WI38 (cell line): ENCODE measurements at regions not wholly inside any gene's neighbourhood (a gene's known extent, or its start where the extent isn't known, plus 50 kb on each side); places are given as distances from the start of the nearest gene placed in this dataset.

Source experiments
- H3K4me3 ChIP-seq: 2 replicates; pipeline ENCODE4 v1.5.1; 2011; ENCODE audit warnings: low read depth, mild to moderate bottlenecking, control low read depth, low read length
- CTCF ChIP-seq: IDR thresholded peaks from 2 replicates; pipeline ENCODE4 v1.5.1; 2012; ENCODE audit warnings: low read depth, mild to moderate bottlenecking, control low read depth, low read length

GRCh38 chr1:157233131-157233530 is 94.9 kb upstream of the ETV3 start:
- no peak overlapping the region for H3K4me3 ChIP-seq
- no peak for TF ChIP-seq CTCF

GRCh38 chr1:157231846-157232525 is 93.8 kb upstream of the ETV3 start:
- H3K4me3 ChIP-seq: no peak overlapping the region
- TF ChIP-seq CTCF: no peak

- no peak for TF ChIP-seq CTCF
- H3K4me3 ChIP-seq: no peak overlapping the region
These were observed 92.3 kb upstream of the ETV3 start for GRCh38 chr1:157230500-157230899.

- TF ChIP-seq CTCF: no peak
- no peak overlapping the region for H3K4me3 ChIP-seq
These were observed 89.5 kb upstream of the ETV3 start for GRCh38 chr1:157227700-157228099.

- TF ChIP-seq CTCF: no peak
- no peak overlapping the region for H3K4me3 ChIP-seq
These were observed 88.5 kb upstream of the ETV3 start for GRCh38 chr1:157226739-157227138.

GRCh38 chr1:157219600-157219999 is 81.4 kb upstream of the ETV3 start:
- no peak for TF ChIP-seq CTCF
- no peak overlapping the region for H3K4me3 ChIP-seq

- no peak for TF ChIP-seq CTCF
- no peak overlapping the region for H3K4me3 ChIP-seq
These were observed 81.0 kb upstream of the ETV3 start for GRCh38 chr1:157219182-157219581.
